Effector memory CD8-positive, alpha-beta T cell (primary cell): ENCODE measurements at regions not wholly inside any gene's neighbourhood (a gene's known extent, or its start where the extent isn't known, plus 50 kb on each side); places are given as distances from the start of the nearest gene placed in this dataset.

Experiments
- ATAC-seq: fragments of 150-1000 bp; cut with Tn5 transposase; replicated peaks from 2 replicates; pipeline ENCODE4 v1.10.0; 2021; ENCODE audit warnings: mild to moderate bottlenecking, moderate library complexity
- DNase-seq, 3 experiments: peaks; one replicate each; pipeline ENCODE4 v3.0.0; 2021
- H3K27ac Mint-ChIP-seq, 2 donors: one replicate each; pipeline ENCODE4 v1.8.0; 2022; ENCODE audit warnings: mild to moderate bottlenecking in 2 of 2, mixed read lengths in 2 of 2, moderate library complexity in 2 of 2
- H3K27me3 Mint-ChIP-seq, 2 donors: one replicate each; pipeline ENCODE4 v1.8.0; 2022; ENCODE audit warnings: mixed read lengths in 2 of 2
- H3K36me3 Mint-ChIP-seq: one replicate; pipeline ENCODE4 v1.8.0; 2022; ENCODE audit warnings: mild to moderate bottlenecking, moderate library complexity, mixed read lengths; ENCODE audit not compliant: insufficient read depth
- H3K4me1 Mint-ChIP-seq, 2 donors: one replicate each; pipeline ENCODE4 v1.8.0; 2022; ENCODE audit warnings: low read depth in 2 of 2, mixed read lengths in 2 of 2
- H3K4me3 Mint-ChIP-seq, 2 donors: one replicate each; pipeline ENCODE4 v1.8.0; 2022; ENCODE audit warnings: mild to moderate bottlenecking in 2 of 2, mixed read lengths in 2 of 2, moderate library complexity in 2 of 2
- H3K9me3 Mint-ChIP-seq, 2 donors: one replicate each; pipeline ENCODE4 v1.8.0; 2022; ENCODE audit warnings: mixed read lengths in 2 of 2

DNA sequence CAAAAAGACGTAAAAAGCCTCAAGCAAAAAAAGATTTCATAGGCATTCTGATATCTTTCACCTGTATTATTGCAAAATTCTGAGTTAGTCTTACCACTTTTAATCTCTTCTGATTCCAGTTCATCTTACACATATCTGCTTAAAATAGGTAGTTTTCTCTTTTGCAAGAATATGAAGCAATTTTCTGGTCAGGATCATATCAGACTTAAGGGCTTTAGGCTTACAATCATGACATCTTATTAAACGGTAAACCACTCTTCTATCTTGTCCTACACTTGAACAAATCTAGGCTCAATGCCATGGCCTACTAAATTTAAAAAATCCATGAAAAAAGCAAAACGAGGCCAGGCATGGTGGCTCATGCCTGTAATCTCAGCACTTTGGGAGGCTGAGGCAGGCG lies 50.1 kb upstream of the GAREM1 start:
- H3K27me3 Mint-ChIP-seq, result peaks cover 21 to 25% of the 10 kb centered on the region in 2 donors
- ATAC-seq (no peak), DNase-seq (no peak)
- H3K4me1 Mint-ChIP-seq, result no peaks in the 10 kb centered on the region
- no peak overlapping the region for H3K4me3 Mint-ChIP-seq
- H3K27ac Mint-ChIP-seq, result no peak overlapping the region
- H3K36me3 Mint-ChIP-seq, result no peaks in the 10 kb centered on the region
- H3K9me3 Mint-ChIP-seq, result no peaks in the 10 kb centered on the region
